Dermis blood vessel endothelial cell (primary cell): ENCODE measurements at regions not wholly inside any gene's neighbourhood (a gene's known extent, or its start where the extent isn't known, plus 50 kb on each side); places are given as distances from the start of the nearest gene placed in this dataset.

Experiments used
- DNase-seq: peaks from one replicate; pipeline ENCODE4 v3.0.0; 2010

GRCh38 chr3:106635826-106636225, 741.4 kb upstream of the CCDC54 start:
- no peak for DNase-seq

GRCh38 chr3:106640353-106640752, 736.9 kb upstream of the CCDC54 start:
- no peak for DNase-seq

- DNase-seq = no peak
Measured at GRCh38 chr3:106642161-106642560, 735.1 kb upstream of the CCDC54 start.

GRCh38 chr3:106643684-106644161, 733.5 kb upstream of the CCDC54 start:
- DNase-seq = no peak

GRCh38 chr3:106673926-106674569, 703.2 kb upstream of the CCDC54 start:
- no peak for DNase-seq

- no peak for DNase-seq
Measured at GRCh38 chr3:106675451-106675850, 701.8 kb upstream of the CCDC54 start.

- no peak for DNase-seq
Measured at GRCh38 chr3:106678657-106679390, 698.4 kb upstream of the CCDC54 start.

- DNase-seq = no peak
Measured at GRCh38 chr3:106683953-106684620, 693.2 kb upstream of the CCDC54 start.

- no peak for DNase-seq
Measured at GRCh38 chr3:106685745-106686144, 691.5 kb upstream of the CCDC54 start.

GRCh38 chr3:106687905-106688304, 689.3 kb upstream of the CCDC54 start:
- DNase-seq = no peak

- DNase-seq = no peak
Measured at GRCh38 chr3:106688464-106688863, 688.8 kb upstream of the CCDC54 start.

GRCh38 chr3:106691476-106691875, 685.8 kb upstream of the CCDC54 start:
- no peak for DNase-seq

- DNase-seq = no peak
Measured at GRCh38 chr3:106692624-106693023, 684.6 kb upstream of the CCDC54 start.

GRCh38 chr3:106699122-106699521, 678.1 kb upstream of the CCDC54 start:
- DNase-seq = no peak

GRCh38 chr3:106700981-106701380, 676.3 kb upstream of the CCDC54 start:
- DNase-seq = no peak

- no peak for DNase-seq
Measured at GRCh38 chr3:106703524-106703923, 673.7 kb upstream of the CCDC54 start.

- no peak for DNase-seq
Measured at GRCh38 chr3:106707347-106707746, 669.9 kb upstream of the CCDC54 start.

GRCh38 chr3:106710596-106710995, 666.6 kb upstream of the CCDC54 start:
- DNase-seq = no peak

GRCh38 chr3:106711650-106712049, 665.6 kb upstream of the CCDC54 start:
- no peak for DNase-seq

GRCh38 chr3:106714400-106714799, 662.8 kb upstream of the CCDC54 start:
- no peak for DNase-seq

GRCh38 chr3:106715286-106715685, 662.0 kb upstream of the CCDC54 start:
- no peak for DNase-seq

GRCh38 chr3:106717178-106717780, 660.0 kb upstream of the CCDC54 start:
- DNase-seq = no peak

- DNase-seq = no peak
Measured at GRCh38 chr3:106719077-106719476, 658.2 kb upstream of the CCDC54 start.
